HS-27A (cell line): ENCODE measurements at regions not wholly inside any gene's neighbourhood (a gene's known extent, or its start where the extent isn't known, plus 50 kb on each side); places are given as distances from the start of the nearest gene placed in this dataset.

Experiments used
- DNase-seq: peaks from one replicate; pipeline ENCODE4 v3.0.0-alpha.2; 2012; ENCODE audit warnings: low read depth, missing footprints

DNA sequence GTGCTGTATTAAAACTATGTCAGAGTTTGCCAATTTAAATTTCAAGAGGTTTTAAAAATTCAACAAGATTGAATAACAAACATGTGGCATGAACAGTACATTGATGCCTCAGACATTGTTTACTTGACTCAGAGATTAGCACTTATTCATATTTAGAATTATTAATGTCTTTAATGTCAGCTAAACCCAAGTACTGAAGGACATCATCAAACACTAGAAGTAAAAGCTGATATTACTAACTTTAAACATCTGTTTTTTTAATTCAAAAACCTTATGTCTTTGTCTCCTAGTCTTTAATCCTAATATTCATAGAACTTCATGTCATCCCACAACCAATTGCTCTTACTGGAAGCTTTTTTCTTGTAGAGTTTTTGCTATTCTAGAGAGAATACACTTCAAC, 406.2 kb upstream of the PCDH7 start:
- DNase-seq, result no peak

DNA sequence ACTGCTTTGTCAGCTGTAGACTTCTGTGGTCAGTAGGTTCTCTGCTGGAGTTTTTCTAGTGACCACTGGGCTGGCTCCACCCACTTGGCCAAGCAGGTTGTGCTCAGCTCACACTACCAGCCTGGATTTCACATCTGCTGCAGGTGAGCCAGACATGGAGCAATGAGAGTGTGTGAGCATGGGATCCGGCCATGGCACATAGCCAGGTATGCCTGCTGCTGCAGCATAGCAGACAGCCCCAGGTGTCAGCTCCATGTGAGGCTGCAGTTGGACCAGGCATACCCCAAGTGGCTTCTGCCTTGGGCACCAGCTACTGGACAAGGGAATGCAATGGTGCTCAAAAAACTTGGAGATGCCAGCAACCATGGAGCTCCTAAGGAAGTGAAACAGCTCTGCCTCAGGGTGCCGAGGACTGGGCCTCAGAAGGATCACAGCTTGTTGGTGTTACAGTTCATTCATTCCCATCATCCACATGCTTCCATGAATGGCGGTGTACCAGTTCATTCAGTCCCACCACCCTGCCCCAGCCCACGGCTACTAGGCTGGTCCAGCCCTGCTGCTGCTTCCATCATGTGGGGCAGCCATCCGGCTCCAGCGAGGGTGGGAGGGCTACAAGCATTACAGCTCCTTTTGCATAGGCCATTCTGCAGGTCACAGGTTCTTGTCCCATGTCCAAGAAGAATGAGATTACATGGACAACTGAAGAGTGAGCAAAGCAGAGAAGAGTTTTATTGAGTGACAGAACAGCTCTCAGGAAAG, 389.1 kb upstream of the PCDH7 start:
- DNase-seq, result no peak

DNA sequence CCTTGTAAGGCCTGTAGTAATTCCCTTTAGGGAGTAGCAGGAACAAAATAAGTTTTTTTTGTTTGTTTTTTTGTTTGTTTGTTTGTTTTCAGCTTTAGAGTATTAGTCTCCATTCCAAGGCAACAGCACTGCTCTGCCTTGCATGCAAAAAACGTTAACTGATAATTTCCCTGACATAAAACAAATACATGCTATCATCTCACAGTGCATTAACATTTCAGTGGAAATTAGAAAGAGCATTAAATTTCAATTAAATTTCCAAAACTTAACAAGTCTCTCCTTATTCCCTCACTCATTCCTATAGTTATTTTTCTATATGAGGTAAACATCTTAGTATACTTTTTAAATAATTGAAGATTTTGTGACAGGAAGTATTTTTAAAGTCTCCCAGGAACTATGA, 378.4 kb upstream of the PCDH7 start:
- no peak for DNase-seq

DNA sequence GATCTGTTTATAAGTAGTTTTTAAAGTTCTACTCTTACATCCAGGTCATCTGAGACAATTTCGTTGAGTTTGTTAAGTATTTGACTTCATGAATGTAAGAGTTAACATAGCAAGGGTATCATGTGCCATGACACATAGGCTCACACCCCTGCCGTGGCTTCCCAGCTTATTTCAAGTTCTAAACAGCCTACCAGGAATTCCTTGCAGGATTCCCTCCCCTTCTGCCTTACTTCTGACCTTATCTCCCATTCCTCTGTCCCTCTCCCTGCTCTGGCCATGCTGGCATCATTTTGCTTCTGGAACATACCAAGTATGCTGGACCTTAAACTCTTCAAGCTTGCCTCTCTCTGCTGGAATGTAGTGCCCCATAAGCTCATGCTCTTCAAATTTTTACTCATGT, 369.9 kb upstream of the PCDH7 start:
- no peak for DNase-seq

DNA sequence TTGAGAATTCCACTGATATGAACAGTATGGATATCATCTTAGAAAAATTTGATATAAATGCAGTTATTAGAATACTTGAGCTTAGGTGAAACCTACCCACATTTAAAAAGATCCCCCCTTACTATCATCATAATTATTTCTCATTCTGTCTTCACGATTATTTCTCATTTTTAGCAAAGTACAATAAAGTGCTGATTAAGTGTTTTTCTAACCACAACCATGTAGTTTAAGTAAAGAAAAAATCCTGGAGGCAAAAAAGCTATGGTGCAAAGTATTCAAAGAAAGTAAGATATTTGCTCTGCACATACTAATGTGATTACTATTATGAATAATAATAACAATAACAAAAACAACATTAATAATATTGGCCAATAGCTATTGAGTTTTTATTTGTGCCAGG, 365.6 kb upstream of the PCDH7 start:
- no peak for DNase-seq

DNA sequence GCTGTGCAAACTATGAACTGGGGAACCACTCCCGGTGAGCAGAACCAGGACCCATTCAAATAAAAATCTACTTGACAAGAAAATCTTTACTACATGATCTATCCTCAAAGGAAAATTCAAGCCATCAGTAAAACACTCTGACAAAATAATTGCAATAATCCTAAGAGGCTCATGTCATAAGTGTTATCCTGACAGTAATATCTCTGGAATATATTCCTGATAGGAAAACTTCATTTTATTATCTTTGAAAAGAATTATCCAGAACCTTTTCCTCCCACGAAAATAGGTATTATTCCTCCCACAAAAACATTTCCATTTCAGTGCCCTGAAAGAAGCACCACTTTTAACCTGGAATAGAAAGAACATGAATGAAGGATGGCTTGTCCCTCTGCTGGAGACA, 357.7 kb upstream of the PCDH7 start:
- no peak for DNase-seq

DNA sequence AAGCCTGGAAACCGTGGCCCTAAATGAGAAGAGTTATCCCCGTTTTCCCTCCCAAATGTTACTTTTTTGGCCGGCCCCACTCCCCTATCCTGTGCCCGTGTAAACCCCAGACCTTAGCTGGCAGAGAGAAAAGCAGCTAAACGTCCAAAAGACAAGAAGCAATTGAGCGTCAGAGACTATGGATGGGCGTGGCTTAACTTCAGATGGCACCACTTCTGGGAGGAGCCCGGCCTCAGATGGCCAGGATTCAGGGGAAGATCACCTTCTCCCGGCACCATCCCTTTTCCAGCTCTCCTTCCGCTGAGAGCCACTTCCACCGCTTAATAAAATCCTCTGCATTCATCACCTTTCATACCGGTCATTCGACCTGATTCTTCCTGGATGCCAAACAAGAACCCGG, 350.1 kb upstream of the PCDH7 start:
- no peak for DNase-seq

DNA sequence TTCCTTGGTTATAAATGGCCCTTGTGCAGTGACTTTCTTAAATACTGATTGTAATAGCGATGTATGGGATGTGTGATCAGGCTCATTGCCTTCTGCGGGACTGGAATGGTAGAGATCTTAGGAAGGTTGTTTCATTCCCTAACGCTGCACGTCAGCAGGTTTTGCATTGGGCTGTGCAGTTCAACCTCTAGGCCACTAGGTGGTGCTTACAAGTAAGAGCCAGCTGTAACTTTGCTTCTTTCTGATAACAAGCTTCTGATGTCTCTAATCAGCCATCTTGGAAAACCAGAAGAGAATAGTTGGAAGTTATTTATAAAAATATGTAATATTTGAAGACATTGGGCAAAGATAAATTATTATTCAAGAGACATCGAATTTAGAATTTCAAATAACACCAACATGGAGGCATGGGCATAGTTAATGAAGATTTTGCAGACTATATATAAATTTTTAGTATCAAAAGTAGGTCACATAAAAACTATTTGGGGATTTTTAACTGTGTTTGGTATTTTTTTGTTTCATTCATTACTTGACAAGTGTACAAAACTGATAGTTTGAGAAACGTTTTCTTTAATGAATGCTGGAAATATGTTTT, 339.7 kb upstream of the PCDH7 start:
- DNase-seq, result no peak

DNA sequence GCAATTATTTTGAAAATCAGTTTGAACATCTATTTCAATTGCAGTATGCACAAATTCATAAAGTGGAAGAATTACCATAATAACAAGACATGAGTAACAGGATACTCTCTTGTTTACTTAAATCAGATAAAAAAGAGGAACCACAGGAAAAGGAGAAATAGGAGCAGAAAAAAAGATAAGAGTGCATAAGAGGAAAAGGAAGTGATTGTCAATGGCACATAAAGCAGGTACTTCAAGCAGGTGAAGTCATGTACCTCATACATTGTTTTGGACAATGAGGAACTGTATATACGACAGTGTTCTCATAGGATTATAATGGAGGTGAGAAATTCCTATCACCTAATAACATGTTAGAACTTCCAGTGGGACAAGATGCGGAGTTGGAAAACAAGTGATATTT, 334.5 kb upstream of the PCDH7 start:
- DNase-seq, result no peak

DNA sequence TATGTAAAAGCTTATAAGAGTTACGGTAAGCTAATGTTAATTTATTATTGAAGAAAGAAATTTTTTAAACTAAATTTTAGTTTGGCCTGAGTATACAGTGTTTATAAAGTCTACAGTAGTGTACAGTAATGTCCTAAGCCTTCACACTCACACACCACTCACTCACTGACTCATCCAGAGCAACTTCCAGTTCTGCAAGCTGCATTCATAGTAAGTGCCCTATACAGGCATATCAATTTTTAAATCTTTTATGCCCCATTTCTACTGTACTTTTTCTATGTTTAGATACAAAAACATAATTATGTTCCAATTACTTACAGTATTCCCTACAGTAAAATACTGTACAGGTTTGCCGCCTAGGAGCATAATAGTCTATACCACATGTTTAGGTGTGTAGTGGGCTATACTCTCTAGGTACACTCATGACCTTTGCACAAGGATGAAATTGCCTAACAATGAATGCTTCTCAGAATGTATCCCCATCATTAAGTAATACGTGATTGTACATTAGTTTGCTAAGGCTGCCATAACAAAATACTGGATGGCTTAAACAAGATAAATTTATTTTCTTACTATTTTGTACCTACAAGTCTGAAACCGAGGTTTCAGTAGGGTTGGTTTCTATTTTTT, 333.8 kb upstream of the PCDH7 start:
- no peak for DNase-seq

DNA sequence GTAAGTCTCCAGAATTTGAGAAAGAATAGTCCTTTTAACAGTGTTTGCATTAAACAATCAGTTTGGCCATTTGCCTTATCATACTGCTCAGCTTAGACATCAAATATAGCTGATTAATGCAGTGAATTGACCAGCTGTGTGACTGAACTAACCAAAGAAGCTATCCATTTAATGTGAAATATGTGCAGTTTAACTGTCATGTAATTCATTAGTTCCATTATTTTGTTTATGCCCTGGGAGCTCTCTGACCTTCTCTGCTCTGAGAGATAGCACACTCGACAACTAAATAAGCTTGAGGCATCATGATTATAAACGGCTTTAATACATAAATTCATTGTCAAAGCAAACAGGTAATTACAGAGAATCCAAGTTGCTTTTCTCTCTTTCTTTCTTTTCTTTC, 324.3 kb upstream of the PCDH7 start:
- no peak for DNase-seq

DNA sequence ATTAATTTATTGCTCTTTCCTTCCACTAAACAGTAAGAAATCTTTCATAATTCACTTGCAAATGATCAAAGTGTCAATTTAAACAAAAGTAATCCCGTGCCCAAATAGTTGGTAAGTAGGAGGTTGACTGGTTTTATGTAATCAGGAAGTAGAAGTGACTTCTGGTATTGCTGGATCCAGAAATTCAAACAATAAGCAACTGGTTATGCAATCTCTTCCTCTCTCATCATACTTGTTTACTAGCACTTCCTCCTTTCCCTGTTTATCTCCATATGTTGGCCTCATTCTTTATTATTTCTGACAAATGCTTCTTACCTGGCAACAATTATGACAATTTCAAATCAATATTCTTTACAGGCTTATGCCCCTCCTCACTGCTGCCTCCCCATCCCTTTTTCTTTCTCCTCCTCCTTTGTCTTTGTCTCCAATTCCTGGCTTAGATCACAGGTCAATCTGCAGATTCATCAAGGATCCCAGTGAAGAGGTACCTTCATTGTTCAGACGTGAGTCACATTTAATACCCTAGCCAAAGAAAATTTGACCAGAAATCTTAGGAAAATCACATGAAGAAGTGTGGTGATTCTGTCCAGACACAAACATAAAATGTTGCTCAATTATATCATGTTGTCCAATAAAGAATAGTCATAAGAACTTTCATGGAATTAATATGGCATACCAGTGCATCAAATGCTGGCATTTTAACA, 323.2 kb upstream of the PCDH7 start:
- no peak for DNase-seq

DNA sequence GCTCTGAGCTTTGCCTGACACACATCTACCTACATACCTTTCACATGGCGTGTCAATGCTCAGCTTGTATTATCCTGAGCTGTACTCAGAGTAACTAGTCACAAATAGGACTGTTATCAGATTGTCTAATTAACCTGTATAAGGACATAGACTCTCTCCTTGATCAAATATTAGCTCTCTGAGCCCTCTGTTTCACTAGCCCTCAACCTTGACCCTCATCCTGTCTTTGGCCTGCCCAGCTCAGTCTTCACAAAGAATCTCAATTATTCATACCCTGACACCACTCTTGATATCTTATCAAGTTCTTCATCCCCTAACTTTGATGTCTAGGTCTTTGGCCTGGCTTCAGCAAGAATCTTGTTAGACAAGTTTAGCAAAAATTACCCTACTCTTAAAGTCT, 320.7 kb upstream of the PCDH7 start:
- no peak for DNase-seq

DNA sequence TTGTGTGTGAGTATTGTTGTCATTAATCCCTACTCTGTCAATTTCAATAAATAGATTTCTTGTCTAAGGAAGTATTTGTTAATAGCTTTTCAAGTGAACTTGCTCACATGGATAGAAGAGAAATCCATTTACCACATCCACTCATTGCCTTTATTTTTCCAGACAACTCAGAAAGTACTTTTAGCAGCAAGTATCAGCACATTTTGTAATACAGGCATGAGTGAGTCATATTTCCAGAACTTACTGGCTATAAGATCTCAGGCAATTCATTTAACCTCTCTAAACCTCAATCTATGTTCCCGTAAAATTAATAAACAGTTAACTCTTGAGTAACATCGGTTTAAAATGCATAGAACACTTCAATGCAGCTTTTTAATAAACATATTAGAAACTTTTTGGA, 317.9 kb upstream of the PCDH7 start:
- no peak for DNase-seq

DNA sequence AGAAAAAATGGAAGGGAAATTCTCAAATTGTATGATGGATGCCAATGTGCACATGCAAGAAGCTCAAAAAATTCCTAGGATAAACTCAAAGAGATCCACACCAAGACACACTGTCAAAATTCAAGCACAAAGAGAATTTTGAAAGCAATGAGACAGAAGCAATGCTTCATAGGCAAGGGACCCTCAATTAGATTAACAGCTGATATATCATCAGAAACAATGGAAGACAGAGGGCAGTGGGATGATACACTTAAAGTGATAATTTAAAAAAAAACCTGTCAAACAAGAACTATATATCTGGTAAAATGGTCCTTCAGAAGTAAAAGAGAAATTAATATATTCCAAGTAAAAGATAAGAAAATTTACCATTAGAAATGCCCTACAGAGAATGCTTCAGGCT, 306.3 kb upstream of the PCDH7 start:
- DNase-seq, result no peak

DNA sequence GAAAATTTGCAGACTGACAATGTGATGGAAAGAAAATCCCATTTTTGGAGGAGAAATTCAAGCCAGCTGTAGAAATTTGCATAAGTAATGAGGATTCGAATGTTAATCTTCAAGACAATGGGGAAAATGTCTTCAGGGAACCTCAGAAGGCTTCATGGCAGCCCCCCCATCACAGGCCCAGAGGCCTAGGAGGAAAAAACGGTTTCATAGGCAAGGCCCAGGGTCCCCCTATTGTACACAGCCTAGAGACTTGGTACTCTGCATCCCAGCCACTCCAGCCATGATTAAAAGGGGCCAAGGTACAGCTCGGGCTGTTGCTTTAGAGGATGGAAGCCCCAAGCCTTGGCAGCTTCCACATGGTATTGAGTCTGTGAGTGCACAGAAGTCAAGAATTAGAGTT, 303.6 kb upstream of the PCDH7 start:
- no peak for DNase-seq

DNA sequence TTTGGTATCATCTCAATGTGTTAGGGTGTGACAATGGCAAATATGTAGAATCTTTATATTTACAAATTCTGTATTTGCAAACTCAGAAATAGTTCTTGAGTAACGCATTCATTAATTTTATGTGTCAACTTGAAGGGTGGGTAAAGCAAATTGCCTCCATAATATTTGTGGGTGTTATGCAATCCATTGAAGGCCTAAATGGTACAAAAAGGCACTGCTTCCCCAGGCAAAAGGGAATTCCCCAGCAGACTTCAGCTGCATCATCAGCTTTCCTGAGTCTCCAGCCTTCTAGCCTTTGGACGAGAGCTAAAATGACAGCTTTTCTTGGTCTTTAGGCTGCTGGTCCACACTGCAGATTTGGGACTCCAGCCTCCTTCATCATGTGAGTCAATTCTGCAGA, 292.2 kb upstream of the PCDH7 start:
- DNase-seq, result no peak

DNA sequence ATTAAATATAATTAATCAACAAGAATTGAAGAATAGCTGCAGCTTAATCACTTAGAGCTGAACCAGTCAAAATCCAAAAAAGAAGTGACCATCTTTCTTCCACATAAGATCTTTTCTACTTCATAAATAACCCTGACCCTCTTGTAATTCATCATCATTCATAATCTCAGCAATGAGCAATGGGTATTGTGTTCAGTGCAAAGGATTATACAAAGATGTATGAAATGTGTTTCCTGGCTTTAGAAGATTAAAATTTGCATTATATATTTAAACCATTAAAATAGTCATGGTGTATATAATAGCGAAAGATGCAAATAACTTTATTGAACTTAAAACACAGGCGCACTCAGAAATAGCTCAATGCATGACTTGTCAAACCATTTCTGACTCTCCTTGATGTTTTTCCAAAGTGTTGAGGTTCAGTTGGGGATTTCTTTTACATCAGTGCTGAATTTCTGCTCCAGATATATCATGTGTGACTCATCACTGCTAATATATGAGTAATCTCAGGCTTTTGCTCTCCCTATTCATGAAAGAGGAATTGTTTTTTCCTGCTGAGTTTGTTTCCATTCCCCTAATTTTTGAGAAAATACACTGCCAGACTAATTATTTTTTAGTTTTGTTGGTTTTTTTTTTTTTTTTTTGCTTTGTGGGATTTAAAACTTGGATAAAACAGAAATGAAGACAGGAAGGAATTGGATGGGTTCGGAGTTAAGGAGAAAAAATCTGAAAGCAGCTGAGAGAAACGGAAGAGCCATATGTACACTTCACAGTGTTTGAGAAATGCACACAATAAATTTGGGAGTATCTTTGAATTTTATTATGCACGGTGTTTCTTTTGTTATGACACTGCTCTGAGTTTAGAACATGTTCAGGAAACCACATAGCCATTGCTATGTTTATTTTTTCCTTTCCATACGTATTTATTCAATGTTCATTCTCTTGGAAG, 290.1 kb upstream of the PCDH7 start:
- DNase-seq, result no peak

DNA sequence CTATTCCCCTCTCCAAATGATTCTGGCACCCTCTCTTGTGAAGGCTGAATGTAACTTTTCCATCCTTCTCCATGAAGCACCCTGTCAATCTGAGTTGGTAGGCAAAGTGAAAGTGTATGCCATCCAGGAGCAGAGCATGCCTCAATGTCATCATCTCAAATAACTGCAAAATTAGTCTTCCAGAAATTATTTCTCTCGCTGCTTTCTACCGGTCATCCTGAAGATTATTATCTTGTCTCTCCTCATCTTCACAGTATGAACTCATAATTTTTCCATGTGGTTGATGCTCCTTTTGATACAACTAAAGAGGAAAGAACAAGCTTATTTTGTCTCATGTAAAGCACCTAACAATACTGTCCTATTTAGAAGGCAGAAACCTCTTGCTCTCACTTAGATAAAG, 285.5 kb upstream of the PCDH7 start:
- DNase-seq, result no peak

DNA sequence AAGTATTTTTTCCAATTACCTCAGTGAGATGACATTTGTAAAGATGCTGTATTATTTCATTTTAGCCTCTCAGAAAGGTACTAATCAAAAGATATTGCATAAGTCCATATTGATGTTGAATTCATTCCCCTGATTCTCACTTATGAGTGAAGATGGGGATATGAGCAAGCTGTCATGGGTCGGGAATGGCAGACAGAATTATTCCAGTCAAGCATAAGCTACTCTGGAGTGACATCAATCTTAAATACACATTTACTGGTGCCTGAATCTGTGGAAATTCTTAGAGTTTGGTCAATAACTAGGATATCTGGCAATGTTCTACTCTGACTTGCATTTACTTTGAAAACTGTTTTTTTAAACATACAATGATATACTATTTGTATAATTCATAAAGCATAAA, 283.8 kb upstream of the PCDH7 start:
- no peak for DNase-seq

DNA sequence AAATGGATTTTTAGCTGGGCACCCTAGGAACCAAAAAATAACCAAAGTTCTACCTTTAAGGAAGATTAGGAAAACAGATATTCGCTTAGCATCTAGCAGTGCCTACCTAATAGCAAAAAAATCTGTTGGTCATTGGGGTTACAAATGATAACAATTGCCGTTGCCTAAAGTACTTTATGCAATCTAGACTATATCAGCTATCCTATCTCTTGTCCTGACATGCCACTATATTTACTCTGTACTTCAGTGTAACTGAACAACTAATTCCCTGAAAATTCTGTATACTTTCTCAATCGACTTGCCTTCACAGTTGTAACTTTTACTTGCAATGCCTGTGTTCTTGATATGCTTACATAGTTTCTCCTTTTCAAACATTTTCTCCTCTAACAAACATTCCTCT, 282.9 kb upstream of the PCDH7 start:
- no peak for DNase-seq

DNA sequence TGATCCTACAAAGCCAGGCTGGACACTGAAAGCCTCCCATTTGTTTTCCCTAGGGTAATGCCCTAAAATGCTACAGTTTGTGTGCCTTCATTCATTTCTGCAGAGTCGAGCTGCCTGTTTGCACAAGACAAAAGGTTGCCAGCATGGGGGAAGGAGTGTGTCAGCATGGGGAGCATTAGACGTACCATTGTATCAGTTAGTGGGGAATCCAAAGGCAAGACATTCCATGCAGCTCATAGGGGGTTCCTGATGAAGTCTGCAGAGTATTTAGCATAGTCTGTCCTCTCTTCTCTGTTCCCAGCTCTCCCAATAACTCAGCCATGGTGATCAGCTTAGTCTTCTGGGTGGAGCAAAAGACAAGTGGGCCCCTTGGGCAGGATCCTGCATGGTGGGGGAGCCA, 276.9 kb upstream of the PCDH7 start:
- DNase-seq, result no peak
